CD14-positive monocyte (primary cell): ENCODE measurements at regions not wholly inside any gene's neighbourhood (a gene's known extent, or its start where the extent isn't known, plus 50 kb on each side); places are given as distances from the start of the nearest gene placed in this dataset.

Experiments used
- DNase-seq, 3 donors: peaks; one replicate each; pipeline ENCODE4 v3.0.0-alpha.2; 2011 to 2022
- H2AFZ ChIP-seq: 2 replicates; pipeline ENCODE4 v1.6.0; 2012; ENCODE audit warnings: mild to moderate bottlenecking, low read depth, low read length, inconsistent platforms; ENCODE audit not compliant: insufficient read depth, poor library complexity, severe bottlenecking
- H3K27ac ChIP-seq, 2 donors: 1 replicate in 1 of 2; 2 replicates in 1 of 2; pipeline ENCODE4 v1.5.1; 2012 to 2013; ENCODE audit warnings: low read length in 2 of 2, control low read depth in 1 of 2, inconsistent platforms in 1 of 2, low read depth in 1 of 2, mild to moderate bottlenecking in 1 of 2
- H3K27me3 ChIP-seq, 2 donors: one replicate each; pipeline versions ENCODE4 v1.6.0 to v1.6.1; 2011 to 2013; ENCODE audit warnings: low read length in 2 of 2; ENCODE audit not compliant: control insufficient read depth in 2 of 2, insufficient read depth in 2 of 2
- H3K36me3 ChIP-seq, 2 donors: replicated peaks in 1 of 2; 1 replicate in 1 of 2; 2 replicates in 1 of 2; pipeline versions ENCODE4 v1.5.1 to v1.6.1; 2012 to 2013; ENCODE audit warnings: low read length in 2 of 2, control low read depth in 1 of 2, inconsistent platforms in 1 of 2, mild to moderate bottlenecking in 1 of 2; ENCODE audit not compliant: insufficient read depth in 2 of 2, control insufficient read depth in 1 of 2
- H3K4me1 ChIP-seq, 2 donors: 1 replicate in 1 of 2; 2 replicates in 1 of 2; pipeline versions ENCODE4 v1.5.1 to v1.6.1; 2012 to 2013; ENCODE audit warnings: low read length in 2 of 2, control low read depth in 1 of 2, inconsistent platforms in 1 of 2, mild to moderate bottlenecking in 1 of 2, moderate library complexity in 1 of 2; ENCODE audit not compliant: insufficient read depth in 2 of 2, control insufficient read depth in 1 of 2
- H3K4me2 ChIP-seq: replicated peaks from 2 replicates; pipeline ENCODE3; 2012; ENCODE audit warnings: low read length, moderate library complexity, mild to moderate bottlenecking; ENCODE audit not compliant: poor library complexity, severe bottlenecking; ENCODE audit errors: extremely low read depth
- H3K4me3 ChIP-seq, 3 experiments: fragments of 200-600 bp in 1 of 3; sonication (generic) in 1 of 3; replicated peaks in 1 of 3; 1 replicate in 2 of 3; 2 replicates in 1 of 3; pipeline ENCODE4 v1.5.1; 2011 to 2013; ENCODE audit warnings: low read length in 3 of 3, mild to moderate bottlenecking in 3 of 3, control low read depth in 2 of 3, low read depth in 2 of 3, inconsistent platforms in 1 of 3, moderate library complexity in 1 of 3
- H3K79me2 ChIP-seq: 2 replicates; pipeline ENCODE4 v1.6.0; 2012; ENCODE audit warnings: mild to moderate bottlenecking, control low read depth, inconsistent platforms, low read length, moderate library complexity; ENCODE audit not compliant: insufficient read depth
- H3K9ac ChIP-seq: 2 replicates; pipeline ENCODE4 v1.6.0; 2017; ENCODE audit warnings: low read length, mild to moderate bottlenecking; ENCODE audit not compliant: insufficient read depth, poor library complexity, severe bottlenecking
- H3K9me3 ChIP-seq, 2 donors: replicated peaks in 1 of 2; 1 replicate in 1 of 2; 2 replicates in 1 of 2; pipeline versions ENCODE4 v1.5.1 to v1.6.1; 2012 to 2013; ENCODE audit warnings: low read length in 2 of 2, control low read depth in 1 of 2; ENCODE audit not compliant: control insufficient read depth in 1 of 2, insufficient read depth in 1 of 2
- H4K20me1 ChIP-seq: 2 replicates; pipeline ENCODE4 v1.6.0; 2012; ENCODE audit warnings: mild to moderate bottlenecking, low read length, control low read depth, moderate library complexity; ENCODE audit not compliant: insufficient read depth
- H3K27ac Mint-ChIP-seq, 7 donors: one replicate each; pipeline ENCODE4 v1.8.0; 2020; ENCODE audit warnings: mild to moderate bottlenecking in 7 of 7, mixed read lengths in 7 of 7, moderate library complexity in 6 of 7, inconsistent platforms in 2 of 7
- H3K27me3 Mint-ChIP-seq, 3 donors: one replicate each; pipeline ENCODE4 v1.8.0; 2021 to 2022; ENCODE audit warnings: low read depth in 3 of 3, mild to moderate bottlenecking in 3 of 3, mixed read lengths in 3 of 3, moderate library complexity in 3 of 3, inconsistent platforms in 1 of 3
- H3K36me3 Mint-ChIP-seq, 2 donors: one replicate each; pipeline ENCODE4 v1.8.0; 2020; ENCODE audit warnings: mixed read lengths in 2 of 2, inconsistent platforms in 1 of 2, mild to moderate bottlenecking in 1 of 2
- H3K4me1 Mint-ChIP-seq: one replicate; pipeline ENCODE4 v1.8.0; 2020; ENCODE audit warnings: mild to moderate bottlenecking, mixed read lengths
- H3K4me3 Mint-ChIP-seq, 2 donors: one replicate each; pipeline ENCODE4 v1.8.0; 2020; ENCODE audit warnings: mild to moderate bottlenecking in 2 of 2, mixed read lengths in 2 of 2, moderate library complexity in 1 of 2
- H3K9me3 Mint-ChIP-seq, 7 donors: one replicate each; pipeline ENCODE4 v1.8.0; 2020 to 2022; ENCODE audit warnings: mixed read lengths in 7 of 7, mild to moderate bottlenecking in 6 of 7, moderate library complexity in 6 of 7, inconsistent platforms in 2 of 7
- WGBS: methylation state at CpG from one replicate; pipeline ENCODE4 v1.1.5; 2013; ENCODE audit warnings: missing lambda C conversion rate; ENCODE audit not compliant: insufficient coverage; 5-methylcytosine and 5-hydroxymethylcytosine counted together
- intact Hi-C, 2 donors: fragments of 100-400 bp; cut with micrococcal nuclease; formaldehyde crosslinking; loops; one replicate each; pipeline versions ENCODE4 v1.15.0 to v1.15.1; 2023
- TF ChIP-seq, protein P1 (sequence below): fragments of 200-600 bp; IDR thresholded peaks from one replicate; pipeline ENCODE4 v1.8.0; 2022; ENCODE audit warnings: antibody characterized with exemption, mild to moderate bottlenecking

DNA sequence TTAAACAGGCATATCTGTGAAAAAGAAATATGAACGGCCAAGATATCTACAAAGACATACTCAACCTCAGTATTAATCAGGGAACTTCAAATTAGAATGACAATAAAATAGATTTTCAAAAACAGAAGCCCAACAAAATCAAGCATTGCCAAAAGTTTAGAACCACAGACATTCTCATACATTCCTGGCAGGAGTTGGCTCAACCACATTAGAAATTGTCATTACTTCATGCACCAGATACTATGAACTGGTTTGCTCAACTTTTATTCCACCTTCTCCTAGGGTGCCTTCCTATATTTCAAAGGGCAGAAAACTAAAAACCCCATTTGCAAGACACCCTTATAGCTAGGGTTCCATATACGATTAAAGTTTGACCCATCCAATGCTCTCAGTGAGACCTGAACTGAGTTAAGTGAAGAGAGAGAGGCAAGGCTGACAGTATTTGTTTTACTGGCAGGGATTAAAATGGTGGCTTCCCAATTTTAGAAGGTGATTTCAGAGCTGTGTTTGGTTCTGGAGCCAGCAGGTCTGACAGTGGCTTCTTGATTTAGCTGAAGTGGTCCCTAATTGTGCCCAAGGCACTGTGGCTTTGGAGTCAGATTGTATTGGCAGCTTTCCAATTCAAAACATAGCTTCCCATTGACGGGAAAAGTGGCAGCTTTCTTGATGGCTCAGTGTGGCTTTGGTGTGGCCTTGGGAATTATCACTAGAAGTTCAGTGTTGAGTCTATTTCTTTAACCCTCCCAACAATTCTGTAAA is 77.1 kb upstream of the CDYL start:
- no peak overlapping the region for H3K9ac ChIP-seq
- H3K4me2 ChIP-seq: no peak overlapping the region
- H3K4me3 ChIP-seq: no peak overlapping the region
- Mint-ChIP-seq H3K4me3 (no peak overlapping the region), H3K27me3 (peaks cover 0 to 3% (median 2%) of the 10 kb centered on the region in 3 donors), H3K27ac (no peak overlapping the region), H3K4me1 (no peaks in the 10 kb centered on the region), H3K36me3 (no peaks in the 10 kb centered on the region), H3K9me3 (peaks cover 0 to 12% (median 4%) of the 10 kb centered on the region in 7 donors)
- H3K27me3 ChIP-seq: no peaks in the 10 kb centered on the region
- TF ChIP-seq, protein P1, sequence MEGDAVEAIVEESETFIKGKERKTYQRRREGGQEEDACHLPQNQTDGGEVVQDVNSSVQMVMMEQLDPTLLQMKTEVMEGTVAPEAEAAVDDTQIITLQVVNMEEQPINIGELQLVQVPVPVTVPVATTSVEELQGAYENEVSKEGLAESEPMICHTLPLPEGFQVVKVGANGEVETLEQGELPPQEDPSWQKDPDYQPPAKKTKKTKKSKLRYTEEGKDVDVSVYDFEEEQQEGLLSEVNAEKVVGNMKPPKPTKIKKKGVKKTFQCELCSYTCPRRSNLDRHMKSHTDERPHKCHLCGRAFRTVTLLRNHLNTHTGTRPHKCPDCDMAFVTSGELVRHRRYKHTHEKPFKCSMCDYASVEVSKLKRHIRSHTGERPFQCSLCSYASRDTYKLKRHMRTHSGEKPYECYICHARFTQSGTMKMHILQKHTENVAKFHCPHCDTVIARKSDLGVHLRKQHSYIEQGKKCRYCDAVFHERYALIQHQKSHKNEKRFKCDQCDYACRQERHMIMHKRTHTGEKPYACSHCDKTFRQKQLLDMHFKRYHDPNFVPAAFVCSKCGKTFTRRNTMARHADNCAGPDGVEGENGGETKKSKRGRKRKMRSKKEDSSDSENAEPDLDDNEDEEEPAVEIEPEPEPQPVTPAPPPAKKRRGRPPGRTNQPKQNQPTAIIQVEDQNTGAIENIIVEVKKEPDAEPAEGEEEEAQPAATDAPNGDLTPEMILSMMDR: no peak
- DNase-seq: no peak
- H3K9me3 ChIP-seq: no peaks in the 10 kb centered on the region
- H2AFZ ChIP-seq: peak overlapping the region; percentile 11
- no peaks in the 10 kb centered on the region for H3K36me3 ChIP-seq
- no peaks in the 10 kb centered on the region for H4K20me1 ChIP-seq
- H3K27ac ChIP-seq: no peak overlapping the region
- H3K4me1 ChIP-seq: peaks cover 0 to 1% of the 10 kb centered on the region in 2 donors
- intact Hi-C loops: no loop called here
- WGBS: no CpG with 5 or more reads among the region's 3 CpGs
- H3K79me2 ChIP-seq: no peaks in the 10 kb centered on the region

DNA sequence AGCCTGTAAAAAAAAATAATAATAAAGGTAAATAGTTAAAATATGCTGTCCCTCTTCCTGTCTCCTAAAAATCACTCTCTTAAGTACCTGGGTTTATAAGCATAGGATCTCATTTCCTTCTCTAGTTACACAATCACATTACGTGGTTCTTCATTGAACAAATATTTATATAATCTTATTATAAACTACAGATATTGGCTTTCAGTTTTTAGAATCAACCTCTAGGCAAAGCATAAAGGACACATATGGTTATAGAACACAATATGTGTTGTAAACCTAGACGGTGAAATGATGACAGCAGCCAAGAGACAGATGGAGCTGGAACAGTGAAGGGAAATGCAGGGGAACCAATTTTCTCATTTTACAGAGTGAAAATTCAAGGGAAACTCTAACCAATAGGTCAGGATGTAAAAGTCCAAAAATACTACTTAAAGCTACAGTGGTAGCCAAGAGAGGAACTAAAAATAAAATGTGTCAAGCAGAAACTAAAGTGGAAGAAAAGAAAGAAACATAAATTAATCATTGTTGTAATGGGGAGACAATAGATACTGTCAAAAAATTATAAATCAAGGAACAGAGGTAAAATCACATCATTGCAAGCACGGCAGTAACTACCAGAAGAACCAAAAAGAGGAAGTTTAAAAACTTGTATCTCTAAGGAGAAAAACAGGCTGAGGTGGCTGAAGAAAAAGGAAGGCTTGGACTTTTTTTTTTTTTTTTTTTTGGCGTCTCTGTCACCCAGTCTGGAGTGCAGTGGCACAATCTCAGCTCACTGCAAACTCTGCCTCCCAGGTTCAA is 82.8 kb upstream of the CDYL start:
- Histone ChIP-seq H3K4me3 (no peak overlapping the region), H3K27ac (peak overlapping the region in 1 of 2 donors; percentile 36), H3K79me2 (no peaks in the 10 kb centered on the region), H3K27me3 (no peaks in the 10 kb centered on the region), H3K9ac (no peak overlapping the region), H3K4me1 (peaks cover 10 to 21% of the 10 kb centered on the region in 2 donors), H3K36me3 (no peaks in the 10 kb centered on the region), H3K9me3 (peaks cover 0 to 2% of the 10 kb centered on the region in 2 donors), H3K4me2 (no peak overlapping the region), H4K20me1 (no peaks in the 10 kb centered on the region), H2AFZ (no peak overlapping the region)
- DNase-seq: peak in 2 of 3 donors; percentile 11 to 55
- TF ChIP-seq, protein P1: no peak
- Mint-ChIP-seq H3K9me3 (peaks cover 6 to 19% (median 12%) of the 10 kb centered on the region in 7 donors), H3K4me1 (peaks cover 17% of the 10 kb centered on the region), H3K4me3 (peak overlapping the region in 1 of 2 donors; percentile 54), H3K27ac (peak overlapping the region in 6 of 7 donors; percentile 1 to 83 (median 74)), H3K36me3 (no peaks in the 10 kb centered on the region), H3K27me3 (peaks cover 0 to 5% (median 5%) of the 10 kb centered on the region in 3 donors)
- intact Hi-C loops: no loop called here
- no CpG with 5 or more reads among the region's 4 CpGs for WGBS
